ENCODE measurements at regions not wholly inside any gene's neighbourhood (a gene's known extent, or its start where the extent isn't known, plus 50 kb on each side); places are given as distances from the start of the nearest gene placed in this dataset.

- no peak for TF ChIP-seq CTCF (conservative IDR thresholded peaks at IDR 0.05)
- TF ChIP-seq ZFX (IDR thresholded peaks at IDR 0.05) = no peak
Observed at GRCh38 chr2:118300832-118301231, 212.6 kb downstream of the INSIG2 start.
